Activated gamma-delta T cell treated with anti-CD3 and anti-CD28 coated beads, Interleukin-2, amount 50 U/mL, for 16 hours (primary cell): ENCODE measurements at regions not wholly inside any gene's neighbourhood (a gene's known extent, or its start where the extent isn't known, plus 50 kb on each side); places are given as distances from the start of the nearest gene placed in this dataset.
"Not testable (repeated sequence)": the region's sequence is repeated elsewhere in the genome, so short reads cannot be mapped to it uniquely, and the experiment has no call there.

Source experiments
- DNase-seq: peaks from one replicate; pipeline ENCODE4 v3.0.0-alpha.2; 2020; ENCODE audit warnings: low read depth

- DNase-seq = no peak
Measured at GRCh38 chr14:85895603-85896002, 365.7 kb downstream of the FLRT2 start.

- DNase-seq = no peak
Measured at GRCh38 chr14:85892251-85892650, 362.3 kb downstream of the FLRT2 start.

DNA sequence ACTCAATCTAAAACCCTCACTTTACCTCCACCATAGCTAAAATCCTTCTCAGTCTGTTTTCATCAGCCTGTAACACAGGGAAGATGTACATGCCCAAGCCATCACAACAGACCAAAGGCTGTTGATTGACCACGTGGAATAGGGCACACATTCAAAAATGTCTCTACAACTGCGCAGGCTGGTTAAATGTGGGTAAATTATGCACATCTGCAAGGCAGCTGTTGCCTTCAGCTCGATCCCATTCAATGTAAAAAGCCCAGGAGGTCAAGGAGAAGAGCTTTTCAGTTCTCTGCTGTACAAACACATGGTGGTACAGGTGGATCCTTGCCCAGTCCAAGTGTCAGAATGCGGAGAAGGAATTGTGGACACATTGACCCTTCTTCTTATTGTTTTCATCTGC, 354.0 kb downstream of the FLRT2 start:
- DNase-seq = no peak

GRCh38 chr14:85883101-85883500, 353.2 kb downstream of the FLRT2 start:
- DNase-seq = no peak

DNA sequence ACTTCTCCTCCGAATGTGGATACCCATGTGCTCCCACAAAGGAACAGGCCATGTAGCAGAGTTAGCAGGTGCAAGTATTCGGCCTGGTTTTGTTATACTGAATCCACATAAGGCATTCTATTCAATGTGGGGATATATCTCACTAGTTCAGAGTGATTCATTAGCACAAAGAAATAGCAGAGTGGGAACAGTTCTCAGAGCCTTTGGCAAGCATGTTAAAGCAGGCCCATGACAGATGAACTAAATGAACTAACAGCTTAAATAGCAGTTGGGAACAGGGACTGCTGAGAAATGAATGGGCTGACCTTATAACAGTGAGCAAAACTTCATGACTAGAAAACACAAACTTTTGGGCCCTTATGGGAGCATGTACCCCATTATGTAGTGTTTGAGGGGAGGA, 352.0 kb downstream of the FLRT2 start:
- no peak for DNase-seq

DNA sequence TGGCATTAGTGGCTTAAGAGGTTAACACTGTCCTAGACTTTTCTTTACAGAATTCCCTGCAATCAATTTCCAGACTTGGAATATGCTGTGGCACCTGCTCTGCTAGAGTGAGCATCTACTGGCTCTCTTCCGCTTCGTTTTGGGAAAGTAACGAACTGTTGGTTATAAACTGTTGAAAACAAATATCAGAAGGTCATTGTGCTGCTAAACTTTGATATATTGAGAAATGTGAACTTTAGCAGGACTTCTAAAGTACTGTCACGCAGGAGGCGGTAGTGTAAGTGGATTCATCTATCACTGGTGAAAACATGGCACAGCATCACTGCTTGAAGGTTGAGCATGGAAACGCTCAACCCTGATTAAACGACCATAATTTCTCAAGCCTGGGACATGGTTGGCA, 348.9 kb downstream of the FLRT2 start:
- no peak for DNase-seq

DNA sequence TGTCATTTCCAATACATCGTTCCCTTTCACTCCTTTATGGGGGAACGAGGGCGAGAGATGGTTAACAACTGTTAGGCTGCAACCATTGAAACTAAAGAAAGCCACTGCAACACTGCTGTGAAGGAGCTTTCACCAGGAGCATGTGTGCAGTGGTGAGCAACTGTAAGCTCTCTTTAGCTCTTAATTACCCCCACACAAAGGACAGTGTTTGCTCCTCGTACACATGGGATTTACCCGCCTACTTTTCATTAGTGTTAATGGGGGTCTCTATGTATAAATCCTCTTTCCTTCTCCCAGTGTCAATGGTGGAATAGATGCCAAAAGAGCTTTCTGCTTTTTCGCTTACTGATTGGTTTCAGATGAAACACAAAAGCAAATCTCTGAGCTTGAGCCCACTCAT, 343.1 kb downstream of the FLRT2 start:
- DNase-seq = no peak

DNA sequence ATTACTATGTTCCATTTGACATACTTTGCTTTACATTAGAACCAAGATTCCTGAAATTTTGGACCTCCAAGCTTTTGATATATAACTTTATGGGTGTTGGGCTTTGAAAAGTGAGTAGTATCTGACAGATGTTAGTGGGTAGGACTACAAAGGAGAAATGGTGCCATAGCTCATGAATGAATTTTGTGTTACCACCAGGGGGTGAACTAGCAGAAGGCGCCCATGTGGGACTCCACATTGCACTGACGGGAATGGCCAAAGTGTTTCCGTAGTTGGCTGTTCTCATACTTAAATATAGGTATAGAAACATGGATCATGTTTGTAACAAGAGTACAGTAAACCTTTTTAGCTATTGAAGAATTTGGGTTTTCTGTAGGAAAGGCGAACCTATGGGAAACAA, 337.5 kb downstream of the FLRT2 start:
- no peak for DNase-seq

DNA sequence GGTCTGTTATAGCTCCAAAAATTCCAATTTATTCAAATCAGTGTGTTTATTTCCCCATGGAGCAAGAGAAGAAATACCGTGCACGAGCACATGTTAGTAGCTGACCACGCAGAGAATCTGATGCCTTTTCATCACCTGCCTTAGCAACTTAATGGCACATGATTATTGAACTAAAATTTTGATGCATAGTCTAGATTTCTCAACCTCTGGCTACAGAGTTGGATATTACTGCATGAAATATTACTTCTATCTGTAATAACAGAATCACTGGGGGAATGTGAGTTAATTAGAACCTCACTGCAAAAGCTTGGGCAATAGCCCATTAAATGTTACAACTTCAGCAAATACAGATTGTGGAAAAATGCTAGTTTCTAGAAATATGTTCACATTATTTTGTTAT, 335.8 kb downstream of the FLRT2 start:
- no peak for DNase-seq

- DNase-seq = no peak
Measured at GRCh38 chr14:85858634-85859033, 328.7 kb downstream of the FLRT2 start.

GRCh38 chr14:85856430-85856829, 326.5 kb downstream of the FLRT2 start:
- DNase-seq = no peak

GRCh38 chr14:85853996-85854526, 324.1 kb downstream of the FLRT2 start:
- DNase-seq = no peak

DNA sequence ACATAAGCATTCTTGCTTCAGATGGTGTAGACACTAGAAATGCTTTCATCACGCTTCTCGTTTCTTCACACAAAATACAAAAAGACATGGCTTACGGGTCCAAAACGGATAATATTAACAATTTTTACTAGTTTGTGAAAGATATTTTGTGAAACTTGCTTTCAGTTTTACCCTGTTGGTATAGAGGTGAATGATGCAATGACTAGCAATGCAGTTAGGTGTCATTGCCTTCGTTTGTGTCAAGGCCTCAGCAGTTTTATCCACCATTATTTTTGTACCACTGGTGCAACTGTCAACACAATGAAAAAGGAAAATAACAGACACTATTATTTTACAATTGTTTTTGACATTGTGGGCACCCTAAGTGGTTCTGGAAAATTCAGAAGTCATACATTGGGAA, 323.0 kb downstream of the FLRT2 start:
- no peak for DNase-seq

- not testable (repeated sequence) for DNase-seq
Measured at GRCh38 chr14:85852123-85852522, 322.2 kb downstream of the FLRT2 start.

GRCh38 chr14:85830549-85830948, 300.6 kb downstream of the FLRT2 start:
- DNase-seq = not testable (repeated sequence)

GRCh38 chr14:85829601-85830000, 299.7 kb downstream of the FLRT2 start:
- DNase-seq = not testable (repeated sequence)

- no peak for DNase-seq
Measured at GRCh38 chr14:85824526-85824925, 294.6 kb downstream of the FLRT2 start.

DNA sequence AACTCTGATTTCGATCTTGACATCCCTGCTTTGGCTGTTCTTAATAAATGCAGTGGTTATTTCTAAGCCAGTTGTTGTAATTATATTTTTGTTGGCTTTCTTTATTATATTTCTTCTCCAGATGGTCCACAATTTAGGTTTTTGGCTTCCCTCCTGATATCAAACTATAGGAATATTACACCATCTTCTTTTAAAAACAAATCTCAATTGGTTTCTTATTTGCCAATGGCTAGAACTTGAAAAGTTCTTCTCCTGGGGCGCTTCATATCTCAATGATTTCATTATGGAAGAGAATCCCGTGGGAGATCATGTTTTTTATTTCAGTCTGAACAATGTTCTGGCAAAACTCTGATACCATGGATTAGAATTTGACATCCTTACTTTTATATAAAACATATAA, 292.3 kb downstream of the FLRT2 start:
- no peak for DNase-seq

DNA sequence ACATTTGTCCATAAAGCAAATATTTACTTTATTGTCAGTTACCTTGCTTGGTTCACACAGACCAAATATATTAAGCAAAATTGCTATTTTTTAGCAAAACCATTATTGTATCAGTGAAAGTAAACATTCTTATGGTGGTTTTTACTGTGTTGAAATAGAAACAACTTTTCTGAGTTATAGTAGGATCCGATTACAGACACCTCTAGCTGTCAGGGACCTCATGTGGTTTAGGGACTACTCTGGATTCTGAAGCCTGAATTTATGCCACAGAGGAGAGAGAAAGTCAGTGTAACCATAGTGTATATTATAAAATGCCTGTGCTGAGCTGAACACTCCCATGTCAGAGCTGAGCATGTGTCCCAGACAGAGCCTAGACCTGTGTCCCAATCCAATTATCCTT, 287.5 kb downstream of the FLRT2 start:
- DNase-seq = no peak

DNA sequence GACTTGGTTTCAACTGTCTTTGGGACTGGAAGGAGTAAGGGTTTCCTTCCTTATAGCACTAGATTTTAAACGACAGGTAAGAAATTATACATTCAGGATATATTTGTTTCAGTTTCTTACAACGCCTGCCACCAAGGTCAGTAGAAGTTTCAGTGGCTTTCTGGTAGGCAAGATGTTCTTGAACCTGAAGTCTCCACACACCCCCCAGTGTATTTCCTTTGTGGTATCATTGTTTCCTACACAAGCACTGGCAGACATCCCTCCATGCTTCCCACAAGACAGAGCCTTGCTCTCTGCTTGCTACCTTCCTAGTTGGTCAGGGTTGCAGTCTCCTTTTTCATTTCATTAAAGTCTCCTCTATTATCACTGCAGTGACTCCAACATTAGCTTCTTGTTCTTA, 283.1 kb downstream of the FLRT2 start:
- no peak for DNase-seq

DNA sequence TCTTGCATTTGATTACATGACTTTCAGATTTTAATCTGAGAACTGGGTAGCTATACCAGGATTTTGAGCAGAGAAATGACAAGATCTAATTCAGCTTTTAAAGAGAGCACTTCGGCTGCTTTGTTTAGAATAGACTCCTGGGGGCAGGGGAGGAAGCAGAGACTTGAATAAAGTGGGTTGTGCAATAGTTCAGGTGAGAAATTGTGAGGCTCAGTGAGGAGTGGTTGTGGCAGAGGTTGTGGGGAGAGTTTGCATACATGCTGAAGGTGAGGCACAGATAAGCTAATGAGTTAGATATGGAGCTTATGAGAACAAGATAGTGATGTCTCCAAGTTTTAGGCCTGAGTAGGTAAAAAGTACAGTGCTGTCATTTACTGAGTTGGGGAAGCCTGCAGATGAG, 281.4 kb downstream of the FLRT2 start:
- no peak for DNase-seq

- DNase-seq = no peak
Measured at GRCh38 chr14:85799668-85800067, 269.7 kb downstream of the FLRT2 start.

DNA sequence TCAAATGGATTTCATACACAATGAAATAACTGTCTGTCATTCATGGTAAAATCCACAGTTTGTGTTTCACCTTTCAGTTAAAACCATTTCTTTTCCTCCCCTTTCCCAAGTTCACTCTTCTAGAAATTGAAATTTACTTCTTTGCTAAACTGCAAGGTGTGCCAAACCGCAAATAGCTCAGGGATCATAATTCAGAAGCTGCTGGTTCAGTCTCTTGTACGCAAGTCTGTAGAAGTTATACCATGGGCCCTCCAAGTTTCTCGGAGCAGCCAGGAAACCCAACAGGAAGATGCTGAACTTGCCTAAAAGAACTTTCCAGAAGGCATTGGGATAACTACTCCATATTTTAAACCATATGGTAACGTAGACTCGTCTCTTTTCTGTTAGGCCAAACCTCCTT, 268.9 kb downstream of the FLRT2 start:
- DNase-seq = no peak

DNA sequence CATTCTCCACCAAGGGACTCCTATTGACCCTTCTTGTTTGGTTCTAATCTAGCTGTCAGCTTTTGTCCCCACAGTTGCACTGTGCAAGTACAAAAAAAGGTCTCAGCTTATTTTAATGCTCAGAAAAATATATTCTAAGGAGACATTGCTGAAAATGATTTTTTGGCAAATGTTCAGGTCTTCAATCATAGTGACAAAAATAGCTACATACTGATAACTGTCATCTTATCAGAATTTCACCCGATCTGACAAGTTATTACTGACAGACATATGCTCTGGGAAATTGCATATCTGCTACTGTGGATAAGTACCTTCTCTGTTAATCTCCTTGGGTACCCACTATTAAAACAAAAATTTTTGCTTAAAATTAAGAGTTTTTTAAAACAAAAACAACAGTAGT, 263.6 kb downstream of the FLRT2 start:
- DNase-seq = no peak

DNA sequence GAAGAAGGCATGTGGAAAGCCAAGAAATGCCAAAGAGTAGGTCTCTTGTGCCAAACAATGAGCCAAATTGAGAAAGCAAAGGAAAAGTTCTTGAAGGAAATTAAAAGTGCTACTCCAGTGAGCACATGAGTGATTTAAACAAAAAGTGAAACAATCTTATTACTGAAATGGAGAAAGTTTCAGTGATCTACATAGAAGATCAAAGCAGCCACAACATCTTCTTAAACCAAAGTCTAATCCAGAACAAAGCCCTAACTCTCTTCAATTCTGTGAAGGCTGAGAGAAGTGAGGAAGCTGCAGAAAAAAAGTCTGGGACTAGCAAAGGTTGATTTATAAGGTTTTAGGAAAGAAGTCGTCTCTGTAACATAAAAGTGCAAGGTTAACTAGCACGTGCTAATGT, 259.6 kb downstream of the FLRT2 start:
- no peak for DNase-seq
